PC-9 (cell line): ENCODE measurements at regions not wholly inside any gene's neighbourhood (a gene's known extent, or its start where the extent isn't known, plus 50 kb on each side); places are given as distances from the start of the nearest gene placed in this dataset.

ENCODE experiments used
- EZH2 ChIP-seq: fragments of 200-600 bp; sonication (generic); IDR thresholded peaks from 2 replicates; pipeline ENCODE4 v1.8.0; 2017; ENCODE audit warnings: antibody characterized with exemption, low read depth
- TF ChIP-seq, protein P1 (sequence below): fragments of 200-600 bp; sonication (generic); conservative IDR thresholded peaks from 2 replicates; pipeline ENCODE4 v1.6.1; 2017; ENCODE audit warnings: mixed run types, antibody characterized with exemption, mild to moderate bottlenecking, moderate library complexity

DNA sequence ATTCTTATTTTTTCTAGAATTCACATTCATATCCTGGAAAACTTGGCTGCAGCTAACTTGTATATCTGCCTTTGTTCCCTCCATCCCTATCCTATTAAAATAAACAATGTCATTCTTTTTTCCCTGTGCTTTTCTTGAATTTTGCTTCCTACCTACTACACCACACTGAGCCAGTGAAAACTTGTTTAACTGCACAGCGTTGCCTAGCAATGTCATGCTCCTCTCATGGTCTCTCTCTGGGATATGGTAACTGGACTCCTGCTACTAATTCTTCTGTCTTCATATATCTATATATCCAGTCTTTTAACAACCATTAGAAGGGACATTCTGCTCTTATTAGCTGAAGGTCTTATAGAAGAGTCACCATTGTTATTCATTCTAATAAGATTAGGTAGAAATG lies 434.4 kb downstream of the METTL15 start:
- TF ChIP-seq, protein P1, sequence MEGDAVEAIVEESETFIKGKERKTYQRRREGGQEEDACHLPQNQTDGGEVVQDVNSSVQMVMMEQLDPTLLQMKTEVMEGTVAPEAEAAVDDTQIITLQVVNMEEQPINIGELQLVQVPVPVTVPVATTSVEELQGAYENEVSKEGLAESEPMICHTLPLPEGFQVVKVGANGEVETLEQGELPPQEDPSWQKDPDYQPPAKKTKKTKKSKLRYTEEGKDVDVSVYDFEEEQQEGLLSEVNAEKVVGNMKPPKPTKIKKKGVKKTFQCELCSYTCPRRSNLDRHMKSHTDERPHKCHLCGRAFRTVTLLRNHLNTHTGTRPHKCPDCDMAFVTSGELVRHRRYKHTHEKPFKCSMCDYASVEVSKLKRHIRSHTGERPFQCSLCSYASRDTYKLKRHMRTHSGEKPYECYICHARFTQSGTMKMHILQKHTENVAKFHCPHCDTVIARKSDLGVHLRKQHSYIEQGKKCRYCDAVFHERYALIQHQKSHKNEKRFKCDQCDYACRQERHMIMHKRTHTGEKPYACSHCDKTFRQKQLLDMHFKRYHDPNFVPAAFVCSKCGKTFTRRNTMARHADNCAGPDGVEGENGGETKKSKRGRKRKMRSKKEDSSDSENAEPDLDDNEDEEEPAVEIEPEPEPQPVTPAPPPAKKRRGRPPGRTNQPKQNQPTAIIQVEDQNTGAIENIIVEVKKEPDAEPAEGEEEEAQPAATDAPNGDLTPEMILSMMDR = no peak
- TF ChIP-seq EZH2 = no peak
